ENCODE measurements at regions not wholly inside any gene's neighbourhood (a gene's known extent, or its start where the extent isn't known, plus 50 kb on each side); places are given as distances from the start of the nearest gene placed in this dataset.

DNA sequence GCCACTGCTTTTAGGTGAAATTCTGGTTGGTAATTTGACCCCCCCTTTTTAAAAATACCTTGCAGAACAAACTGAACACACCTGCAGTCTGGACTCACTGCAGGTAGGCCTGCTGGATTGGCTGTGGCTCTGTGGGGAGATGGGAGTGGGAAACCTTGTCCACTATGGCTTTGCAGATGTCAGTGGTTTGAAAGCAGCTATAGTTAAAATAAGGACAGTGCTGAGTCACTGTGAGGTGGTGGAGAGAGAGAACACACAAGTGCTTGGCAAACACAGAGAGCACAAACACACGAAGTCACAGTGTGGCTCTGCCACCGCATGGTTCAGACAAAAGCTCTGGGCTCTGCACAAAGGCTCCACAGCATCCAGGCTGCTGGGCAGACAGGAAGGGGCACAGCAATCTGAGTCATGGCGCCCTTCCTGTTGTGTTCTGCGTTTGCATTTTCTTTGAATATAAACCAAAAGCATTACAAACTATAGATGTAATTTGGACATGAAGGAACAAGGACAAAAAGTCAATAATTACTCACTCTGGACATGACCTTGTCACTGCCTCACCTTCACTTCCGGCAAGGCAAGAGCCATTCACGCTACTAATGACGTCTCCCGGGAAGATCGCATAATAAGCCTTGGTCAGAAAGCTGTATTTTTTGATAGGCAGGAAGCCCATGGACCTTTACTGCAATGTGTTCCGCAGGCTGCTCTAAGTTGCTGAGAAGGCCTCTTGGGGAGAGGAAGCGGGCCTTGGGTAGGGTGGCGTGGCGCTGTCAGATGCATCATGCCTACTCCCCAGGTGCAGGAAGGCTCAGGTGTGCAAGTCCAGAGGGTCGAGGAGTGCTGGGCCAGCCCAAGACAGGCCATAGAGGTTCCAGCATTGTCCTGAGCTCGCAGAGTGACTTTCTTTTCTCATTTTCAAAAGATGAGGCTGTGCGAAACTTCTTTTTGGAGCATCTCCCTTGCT, 60.1 kb upstream of the MED9 start:
- intact Hi-C loops (cut with DNase I): no loop called here
- DNase-seq (ENCODE audit: low spot score): peak; percentile 34

DNA sequence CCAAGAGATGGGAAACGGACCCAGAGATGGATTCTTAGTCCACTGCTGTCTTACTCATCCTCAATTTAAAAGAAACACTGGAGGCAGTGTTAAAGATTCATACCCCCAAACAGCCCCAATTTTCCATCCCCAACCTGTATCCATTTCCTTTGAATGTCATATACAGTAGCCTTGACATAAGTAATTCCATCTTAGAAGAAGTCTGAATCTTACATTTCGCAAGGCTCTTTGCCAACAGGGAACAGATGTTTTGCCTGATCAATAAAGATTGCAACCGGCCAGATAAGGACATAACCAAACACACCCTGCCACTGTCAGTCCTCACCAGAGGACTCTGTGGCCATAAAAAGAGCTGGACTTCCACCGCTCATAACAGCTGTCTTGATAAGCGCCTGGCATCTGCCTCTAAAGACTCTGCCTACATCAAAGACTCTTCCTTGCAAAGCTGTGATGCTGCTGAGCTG, 59.0 kb upstream of the MED9 start:
- DNase-seq (ENCODE audit: low spot score): no peak
- intact Hi-C loops (cut with DNase I): no loop called here

DNA sequence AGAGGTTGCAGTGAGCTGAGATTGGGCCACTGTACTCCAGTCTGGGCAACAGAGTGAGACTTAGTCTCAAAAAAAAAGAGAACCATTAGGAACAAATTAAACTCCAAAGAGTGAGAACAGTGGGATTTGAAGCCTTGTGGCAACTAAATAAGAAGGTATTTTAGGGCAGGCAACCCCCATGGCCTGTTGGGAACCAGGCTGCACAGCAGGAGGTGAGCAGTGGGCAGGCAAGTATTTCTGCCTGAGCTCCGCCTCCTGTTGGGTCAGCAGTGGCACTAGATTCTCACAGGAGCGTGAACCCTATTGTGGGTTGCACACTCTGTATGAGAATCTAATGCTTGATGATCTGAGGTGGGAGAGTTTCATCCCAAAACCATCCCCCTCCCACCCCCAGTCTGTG, 57.6 kb upstream of the MED9 start:
- intact Hi-C loops (cut with DNase I): no loop called here
- DNase-seq (ENCODE audit: low spot score): no peak

DNA sequence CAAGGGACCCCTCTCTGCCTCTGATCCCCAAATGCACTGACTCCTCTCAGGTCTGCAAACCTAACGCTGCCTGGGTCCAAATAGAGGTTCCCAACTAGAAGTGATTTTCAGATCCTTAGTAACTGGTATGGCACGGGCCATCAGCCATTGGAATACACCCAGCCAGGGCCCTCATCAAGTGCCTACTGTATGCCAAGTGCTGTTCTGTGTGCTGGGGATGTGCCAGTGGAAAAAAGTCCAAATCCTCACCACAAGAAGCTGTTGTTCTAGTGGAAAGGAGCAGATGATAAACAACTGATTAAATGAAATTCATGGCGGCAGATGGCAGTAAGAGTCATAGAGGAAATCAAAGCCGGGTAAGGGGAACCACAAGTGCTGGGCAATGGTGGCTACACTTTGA, 57.2 kb upstream of the MED9 start:
- no peak for DNase-seq (ENCODE audit: low spot score)
- intact Hi-C loops (cut with DNase I): no loop called here

DNA sequence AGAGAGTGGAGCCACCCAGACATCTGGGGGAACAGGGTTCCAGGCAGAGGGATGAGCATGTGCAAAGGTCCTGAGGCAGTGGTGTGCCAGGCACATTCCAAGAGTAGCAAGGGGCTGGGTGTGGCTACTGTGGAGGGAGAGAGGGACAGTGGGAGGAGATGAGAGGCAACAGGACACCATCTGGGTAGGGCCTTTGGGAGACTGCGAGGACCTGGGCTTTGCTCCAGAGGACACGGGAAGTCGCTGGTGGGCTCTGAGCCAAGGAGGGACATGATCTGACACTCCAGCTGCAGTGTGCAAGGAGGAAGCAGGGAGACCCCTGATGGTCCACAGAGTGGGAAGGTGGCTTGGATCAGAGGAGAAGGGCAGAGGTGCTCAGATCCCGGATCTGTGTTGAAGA, 56.7 kb upstream of the MED9 start:
- intact Hi-C loops (cut with DNase I): no loop called here
- no peak for DNase-seq (ENCODE audit: low spot score)

DNA sequence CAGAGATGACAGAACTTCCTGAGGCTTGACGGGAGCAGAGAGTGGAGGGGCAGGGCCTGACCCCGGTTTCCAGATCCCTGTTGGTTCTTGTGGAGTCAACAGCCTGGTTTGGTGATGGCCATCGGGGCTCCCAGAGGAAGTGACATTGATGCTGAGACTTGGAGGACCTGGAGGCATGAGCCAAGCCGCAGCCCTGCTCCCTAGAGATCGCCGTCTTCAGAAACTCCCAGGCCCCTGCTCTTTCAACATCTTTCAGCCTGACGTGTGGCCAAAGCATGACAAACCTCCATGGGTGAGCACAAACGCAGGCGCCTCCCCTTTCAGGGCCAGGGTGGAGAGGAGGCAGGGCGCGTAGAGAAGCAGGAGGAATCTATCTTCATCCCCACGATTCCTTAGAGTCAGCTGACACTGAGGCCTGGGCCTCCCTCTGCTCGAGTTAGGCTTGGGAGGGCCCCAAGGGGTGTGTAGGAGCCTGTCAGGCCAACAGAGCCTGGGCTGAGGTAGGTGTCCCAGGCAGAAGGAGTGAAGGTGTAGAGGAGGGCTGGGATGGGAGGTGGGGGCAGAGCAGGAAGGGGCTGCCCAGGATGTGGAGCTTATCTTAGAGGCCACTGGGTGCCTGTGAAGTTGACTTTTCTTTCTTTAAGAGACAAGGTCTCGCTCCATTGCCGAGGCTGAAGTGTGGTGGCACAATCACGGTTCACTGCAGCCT, 56.1 kb upstream of the MED9 start:
- intact Hi-C loops (cut with DNase I): no loop called here
- peak; percentile 92 for DNase-seq (ENCODE audit: low spot score)

DNA sequence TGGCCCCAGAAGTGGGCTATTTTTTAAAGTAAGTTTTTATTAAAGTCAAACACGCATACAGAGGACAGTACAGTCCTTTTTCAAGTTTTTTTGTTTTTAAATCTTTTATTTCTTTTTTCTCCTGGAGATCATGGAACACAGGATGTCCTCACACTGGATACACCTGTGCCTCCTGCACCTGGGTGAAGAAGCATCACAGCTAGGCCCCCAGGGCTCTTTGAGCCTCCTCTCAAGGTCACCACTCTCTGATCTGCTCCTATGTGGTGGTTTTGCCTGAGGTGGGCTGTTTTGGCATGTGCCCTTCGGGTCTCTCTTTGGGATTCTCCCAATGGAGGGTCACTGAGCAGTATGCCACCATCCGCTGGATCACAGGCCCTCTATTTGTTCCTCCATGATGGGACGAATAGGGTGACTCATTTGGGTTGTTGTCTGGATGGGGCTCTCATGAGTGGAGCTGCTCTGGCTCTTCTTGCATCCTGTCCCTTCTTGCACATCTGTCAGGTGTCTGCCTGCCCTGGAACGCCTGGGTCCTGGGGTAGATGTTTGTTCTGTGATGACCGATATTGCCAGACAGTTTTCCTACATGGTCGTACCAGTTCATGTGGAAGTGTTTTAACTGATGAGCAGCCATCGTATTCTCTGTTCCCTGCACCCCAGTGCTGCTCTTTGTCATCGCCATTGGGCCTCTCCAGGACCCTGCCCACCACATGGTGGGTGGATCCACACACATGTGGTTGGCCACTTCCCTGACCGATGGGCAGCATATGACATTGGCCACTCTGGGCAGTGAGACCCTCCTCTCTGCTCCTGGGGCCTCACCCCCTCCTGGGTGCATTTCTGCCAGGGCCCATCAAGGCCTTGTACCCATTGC, 55.2 kb upstream of the MED9 start:
- DNase-seq (ENCODE audit: low spot score): no peak
- intact Hi-C loops (cut with DNase I): no loop called here

DNA sequence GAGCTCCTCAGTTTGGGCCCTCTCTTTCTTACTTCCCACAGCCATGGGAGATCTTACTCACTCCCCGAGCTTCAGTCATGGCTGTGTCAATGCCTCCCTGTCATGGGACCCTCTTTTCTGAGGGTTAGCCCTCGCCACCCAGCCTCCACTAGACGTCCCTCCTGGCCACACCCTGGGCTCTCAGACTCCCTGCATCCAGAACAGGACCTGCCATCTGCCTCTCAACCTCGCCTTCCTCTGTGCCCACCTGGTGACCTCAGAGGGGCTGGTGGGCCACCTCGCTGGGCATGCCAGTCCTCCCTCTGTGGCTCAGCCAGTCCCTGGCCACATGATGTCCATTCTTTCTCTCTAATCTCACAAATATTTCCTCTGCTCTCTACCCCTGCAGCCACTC, 54.6 kb upstream of the MED9 start:
- peak; percentile 74 for DNase-seq (ENCODE audit: low spot score)
- intact Hi-C loops (cut with DNase I): no loop called here

DNA sequence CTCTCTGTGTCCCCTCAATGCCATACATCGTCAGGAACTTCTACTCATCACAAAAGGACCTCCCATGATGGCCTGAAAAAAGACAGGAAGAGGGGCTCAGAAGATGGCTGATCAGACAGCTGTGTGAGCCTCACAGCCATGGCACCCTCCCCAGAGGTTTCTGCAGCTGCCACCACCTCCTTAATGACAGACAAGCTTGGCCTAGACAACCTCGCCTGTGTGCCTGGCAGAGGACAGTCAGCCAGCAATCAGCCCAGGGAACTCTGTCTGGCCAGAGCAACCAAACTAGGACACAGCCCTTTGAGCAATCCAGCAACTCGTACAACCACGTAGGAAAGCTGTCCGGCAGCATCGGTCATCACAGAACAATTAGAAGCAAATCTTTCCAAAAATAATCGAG, 54.2 kb upstream of the MED9 start:
- DNase-seq (ENCODE audit: low spot score): peak; percentile 43
- intact Hi-C loops (cut with DNase I): no loop called here

DNA sequence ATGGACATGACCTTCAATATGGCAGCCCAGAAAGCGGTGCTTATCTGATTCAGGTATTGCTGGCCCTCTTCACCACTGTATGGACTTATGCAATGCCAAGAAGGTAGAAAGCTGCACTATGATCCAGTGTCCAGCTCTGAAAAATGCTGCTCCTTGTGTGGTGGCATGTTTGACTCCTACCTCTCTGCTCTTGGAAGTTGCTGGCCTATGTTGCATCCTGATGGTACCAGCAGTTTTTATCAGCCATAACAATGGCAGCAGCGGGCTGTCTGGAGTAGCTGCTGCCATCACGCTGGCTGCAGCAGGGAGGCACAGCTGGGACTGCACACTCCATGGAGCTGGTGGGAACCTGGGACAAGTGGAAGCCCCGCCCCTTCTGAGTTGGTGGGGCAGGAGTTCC, 53.1 kb upstream of the MED9 start:
- intact Hi-C loops (cut with DNase I): no loop called here
- DNase-seq (ENCODE audit: low spot score): no peak

DNA sequence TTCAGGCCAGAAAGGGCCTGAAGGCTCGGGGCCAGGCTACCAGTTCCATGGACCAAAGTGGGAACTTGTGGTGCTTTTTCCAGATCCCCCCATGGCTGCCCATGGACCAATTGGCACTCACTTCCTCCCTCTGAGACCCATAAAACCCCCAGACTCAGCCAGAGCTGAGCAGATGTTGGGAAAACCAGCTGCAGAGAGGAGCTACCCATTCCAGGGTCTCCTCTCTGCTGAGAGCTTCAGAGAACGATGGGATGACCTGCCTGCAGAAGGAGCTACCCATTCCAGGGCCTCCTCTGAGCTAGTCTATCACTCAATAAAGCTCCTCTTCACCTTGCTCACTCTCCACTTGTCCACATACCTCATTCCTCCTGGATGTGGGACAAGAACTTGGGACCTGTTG, 52.2 kb upstream of the MED9 start:
- intact Hi-C loops (cut with DNase I): no loop called here
- DNase-seq (ENCODE audit: low spot score): no peak

DNA sequence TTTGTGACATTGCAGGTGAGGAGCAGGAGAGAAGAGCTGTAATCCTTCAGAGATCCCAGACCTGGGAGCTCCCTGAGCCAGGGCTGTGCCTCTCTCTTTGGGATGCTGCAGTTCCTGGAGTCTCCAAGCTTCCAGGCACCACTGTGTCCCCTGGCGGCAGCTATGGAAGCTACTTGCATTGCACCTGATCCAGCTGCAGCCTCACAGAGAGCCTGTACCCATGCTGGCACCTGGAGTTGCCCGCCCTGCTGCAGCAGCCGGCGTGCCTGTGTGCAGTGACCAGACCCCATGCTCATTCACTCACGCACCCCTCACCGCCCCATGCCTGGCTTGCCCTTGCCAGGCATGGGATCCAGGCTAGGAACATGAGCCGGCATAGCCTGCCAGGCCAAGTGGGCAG, 51.8 kb upstream of the MED9 start:
- DNase-seq (ENCODE audit: low spot score): no peak
- intact Hi-C loops (cut with DNase I): no loop called here

DNA sequence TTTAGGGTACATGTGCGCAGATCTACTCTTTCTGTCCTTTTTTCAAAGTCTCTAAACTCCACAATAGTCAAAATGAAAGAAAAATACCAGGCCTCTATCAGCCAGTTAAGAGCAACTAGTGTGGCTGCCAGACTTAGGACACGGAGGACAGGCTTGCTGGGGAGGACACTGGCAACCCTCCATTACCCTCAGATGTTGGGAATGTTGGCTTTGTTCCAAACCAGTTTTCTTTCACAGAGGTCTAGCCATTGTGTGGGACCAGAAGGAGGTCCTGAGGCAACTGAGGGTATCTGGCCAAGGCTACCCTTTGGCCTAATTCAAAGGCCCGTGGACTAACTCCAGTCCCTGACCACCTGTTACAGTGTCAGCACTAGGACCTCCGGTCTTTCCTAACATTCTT, 51.2 kb upstream of the MED9 start:
- no peak for DNase-seq (ENCODE audit: low spot score)
- intact Hi-C loops (cut with DNase I): no loop called here

DNA sequence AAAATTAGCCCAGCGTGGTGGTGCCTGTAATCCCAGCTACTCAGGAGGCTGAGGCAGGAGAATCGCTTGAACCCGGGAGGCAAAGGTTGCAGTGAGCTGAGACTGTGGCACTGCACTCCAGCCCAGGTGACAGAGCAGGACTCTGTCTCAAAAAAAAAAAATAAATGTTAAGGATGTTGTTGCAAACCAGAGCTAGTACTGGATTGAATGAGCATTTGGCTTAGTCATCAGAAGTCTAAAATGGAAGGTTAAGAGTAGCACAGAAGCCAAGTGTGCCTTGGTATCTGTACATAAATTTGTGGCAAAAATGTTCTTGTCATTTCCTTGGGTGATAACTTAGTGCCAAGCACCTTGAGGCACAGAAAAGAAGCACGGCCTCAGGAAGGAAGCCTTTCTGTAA, 50.6 kb upstream of the MED9 start:
- no peak for DNase-seq (ENCODE audit: low spot score)
- intact Hi-C loops (cut with DNase I): no loop called here

All from posterior vena cava (tissue), 2 donors.